Erythroblast (primary cell): ENCODE measurements at regions not wholly inside any gene's neighbourhood (a gene's known extent, or its start where the extent isn't known, plus 50 kb on each side); places are given as distances from the start of the nearest gene placed in this dataset.

Source experiments
- DNase-seq, 2 experiments: peaks; one replicate each; lab custom pipeline; 2025; lab: John Stamatoyannopoulos, UW
- GATA1 ChIP-seq: IDR thresholded peaks from 2 replicates; pipeline ENCODE4 v1.6.1; 2011; ENCODE audit warnings: low read depth, mild to moderate bottlenecking, control low read depth, low read length, moderate library complexity
- POLR2A ChIP-seq: IDR thresholded peaks from 2 replicates; pipeline ENCODE4 v1.6.1; 2011; ENCODE audit warnings: mild to moderate bottlenecking, low read length

- DNase-seq: no peak
- TF ChIP-seq POLR2A: no peak
- no peak for TF ChIP-seq GATA1
Observed at GRCh38 chr4:161189286-161190134, 974.3 kb downstream of the FSTL5 start.

DNA sequence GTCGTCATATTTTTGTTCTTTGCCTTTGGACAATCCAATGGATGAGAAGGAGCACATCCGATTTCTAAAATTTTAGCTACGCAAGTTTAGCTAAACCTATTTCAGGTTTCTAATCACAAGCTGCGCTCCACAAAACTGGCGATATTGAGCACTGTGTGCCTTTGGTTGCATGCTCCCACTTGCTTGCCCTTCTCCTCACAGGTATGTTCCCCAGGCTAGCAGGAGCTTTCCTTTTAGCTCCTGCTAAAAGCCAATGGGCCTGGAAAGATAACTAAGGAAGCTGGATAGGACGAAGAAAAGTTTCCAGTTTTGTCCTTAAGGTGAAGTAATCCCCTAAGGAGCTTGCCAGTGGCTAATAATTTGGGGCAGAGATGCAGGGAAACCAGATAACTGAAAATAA is 975.2 kb downstream of the FSTL5 start:
- TF ChIP-seq GATA1 (no peak), POLR2A (no peak)
- DNase-seq: no peak

DNA sequence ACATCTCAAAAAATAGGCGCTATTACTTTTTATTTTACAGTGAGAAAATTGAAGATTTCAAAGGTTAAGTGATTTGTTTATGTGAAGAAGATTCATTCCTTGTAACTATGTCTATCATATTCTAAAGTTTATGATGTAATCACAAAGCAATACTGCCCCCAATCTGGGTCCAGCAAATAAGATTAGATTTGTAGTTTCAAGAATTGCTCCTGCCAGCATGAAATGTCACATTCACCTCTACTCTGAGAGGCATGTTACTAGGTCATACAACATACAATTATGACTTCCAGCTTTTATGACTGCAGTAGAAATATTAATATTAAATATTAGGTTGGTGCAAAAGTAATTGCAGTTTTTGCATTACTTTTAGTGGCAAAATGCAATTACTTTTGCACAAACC is 976.2 kb downstream of the FSTL5 start:
- DNase-seq: peak in 1 of 2 experiments; percentile 1

GRCh38 chr4:161186750-161187149 is 977.0 kb downstream of the FSTL5 start:
- no peak for DNase-seq
- TF ChIP-seq GATA1: no peak
- TF ChIP-seq POLR2A: no peak

More for the DNA sequence above, 976.2 kb downstream of the FSTL5 start:
- TF ChIP-seq GATA1 (no peak), POLR2A (no peak)

DNA sequence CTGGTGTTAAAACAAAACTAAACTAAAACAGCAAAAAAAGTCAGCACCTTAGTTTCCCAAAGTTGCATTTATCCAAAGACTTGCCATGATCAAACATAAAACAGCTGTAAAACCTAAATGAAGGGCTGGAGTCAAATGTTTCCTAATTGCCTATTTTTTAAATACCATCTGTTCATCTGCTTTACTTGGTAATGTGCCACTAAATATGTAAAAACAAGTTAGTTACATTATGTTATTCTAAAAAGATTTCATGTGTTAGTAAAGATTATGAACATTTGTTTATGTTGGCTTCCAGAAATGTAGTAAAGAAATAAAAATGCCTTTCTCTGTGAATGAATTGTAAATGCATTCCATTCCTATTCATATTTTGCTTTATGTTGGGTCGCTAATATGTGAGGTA is 977.8 kb downstream of the FSTL5 start:
- no peak for DNase-seq

DNA sequence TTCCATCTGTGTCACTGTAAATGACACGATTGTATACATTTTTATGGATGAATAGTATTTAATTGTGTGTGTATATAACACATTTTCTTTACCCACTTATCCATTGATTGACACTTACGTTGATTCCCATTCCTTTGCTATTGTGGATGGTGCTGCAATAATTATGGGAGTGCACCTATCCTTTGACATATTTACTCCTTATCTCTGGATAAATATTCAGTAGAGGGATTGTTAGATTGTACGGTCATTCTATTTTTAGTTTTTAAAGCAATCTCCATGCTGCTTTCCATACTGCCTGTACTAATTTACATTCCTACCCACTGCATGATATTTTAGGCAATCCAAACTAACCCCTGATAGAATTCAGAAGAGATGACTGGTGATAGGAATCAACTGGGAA is 980.1 kb downstream of the FSTL5 start:
- TF ChIP-seq POLR2A (no peak), GATA1 (no peak)
- DNase-seq: no peak

More for the DNA sequence above, 977.8 kb downstream of the FSTL5 start:
- TF ChIP-seq GATA1 (no peak), POLR2A (no peak)

- TF ChIP-seq GATA1: no peak
- TF ChIP-seq POLR2A: no peak
- no peak for DNase-seq
Observed at GRCh38 chr4:161182913-161183312, 980.9 kb downstream of the FSTL5 start.

- TF ChIP-seq POLR2A (no peak), GATA1 (no peak)
- no peak for DNase-seq
Observed at GRCh38 chr4:161178310-161178709, 985.5 kb downstream of the FSTL5 start.

DNA sequence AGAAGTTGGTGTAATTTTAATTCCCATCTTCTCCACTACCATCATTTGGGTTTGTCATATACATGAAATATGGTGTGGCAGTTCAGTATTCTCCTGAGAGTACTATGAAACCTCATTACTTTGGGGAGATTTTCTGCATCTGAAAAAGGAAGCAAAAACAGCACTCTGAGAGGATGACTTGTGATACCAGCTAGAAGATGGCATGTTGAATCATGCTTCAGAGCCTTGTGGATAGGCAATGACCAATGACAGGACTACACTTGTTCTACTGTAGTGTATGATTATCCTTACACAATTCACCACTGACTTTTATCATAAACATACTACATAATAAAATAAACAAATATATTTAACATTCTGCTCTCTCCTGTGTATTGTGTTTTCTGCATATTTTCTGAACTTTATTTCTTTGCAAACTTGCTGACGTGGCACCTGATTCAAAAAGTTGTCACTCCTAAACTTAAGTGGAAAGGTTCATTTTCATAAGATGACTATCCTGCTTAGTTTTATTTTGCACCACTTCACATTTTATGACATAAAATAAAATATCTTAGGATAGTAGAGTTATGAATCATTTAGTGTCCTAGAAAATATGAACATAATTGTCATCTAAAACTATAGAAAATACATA is 991.3 kb downstream of the FSTL5 start:
- DNase-seq: no peak
- no peak for TF ChIP-seq POLR2A
- no peak for TF ChIP-seq GATA1

GRCh38 chr4:161167539-161167938 is 996.3 kb downstream of the FSTL5 start:
- DNase-seq: no peak
- TF ChIP-seq GATA1: no peak

- no peak for TF ChIP-seq GATA1
- TF ChIP-seq POLR2A: no peak
- DNase-seq: no peak
Observed at GRCh38 chr4:161160718-161161117, 1003.1 kb downstream of the FSTL5 start.

DNA sequence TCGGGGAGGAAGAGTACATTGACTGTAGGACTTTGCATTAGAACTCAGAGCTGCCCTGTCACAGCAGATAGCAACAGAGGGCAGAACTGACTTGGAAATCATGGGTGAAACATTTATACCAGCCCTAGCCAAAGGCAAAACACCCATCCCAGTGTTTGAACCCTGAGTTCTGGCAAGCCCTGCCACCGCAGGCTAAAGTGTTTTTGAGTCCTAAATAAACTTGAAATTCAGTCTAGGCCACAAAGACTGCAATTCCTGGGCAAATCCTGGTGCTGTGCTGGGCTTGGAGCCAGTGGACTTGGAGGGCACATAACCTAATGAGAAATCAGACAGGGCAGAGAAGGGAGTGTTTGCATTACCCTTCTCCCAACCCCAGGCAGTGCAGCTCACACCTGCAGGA is 1015.7 kb downstream of the FSTL5 start:
- DNase-seq: no peak
- TF ChIP-seq GATA1: no peak
- TF ChIP-seq POLR2A: no peak

DNA sequence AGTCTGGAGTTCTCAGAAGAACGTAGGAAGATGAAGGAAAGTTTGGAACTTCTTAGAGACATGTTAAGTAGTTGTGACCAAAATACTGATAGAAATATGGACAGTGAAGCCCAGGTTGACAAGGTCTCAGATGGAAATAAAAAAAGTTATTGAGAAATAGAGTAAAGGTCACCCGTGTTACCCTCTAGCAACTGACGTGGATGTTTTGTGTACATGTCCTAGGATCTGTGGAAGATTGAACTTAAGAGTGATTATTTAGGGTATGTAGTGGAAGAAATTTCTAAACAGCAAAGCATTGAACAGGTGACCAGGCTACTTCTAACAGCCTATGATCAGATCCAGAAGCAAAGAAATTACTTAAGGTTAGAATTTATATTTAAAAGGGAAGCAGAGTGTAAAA is 1020.4 kb downstream of the FSTL5 start:
- no peak for TF ChIP-seq GATA1
- TF ChIP-seq POLR2A: no peak
- no peak for DNase-seq

DNA sequence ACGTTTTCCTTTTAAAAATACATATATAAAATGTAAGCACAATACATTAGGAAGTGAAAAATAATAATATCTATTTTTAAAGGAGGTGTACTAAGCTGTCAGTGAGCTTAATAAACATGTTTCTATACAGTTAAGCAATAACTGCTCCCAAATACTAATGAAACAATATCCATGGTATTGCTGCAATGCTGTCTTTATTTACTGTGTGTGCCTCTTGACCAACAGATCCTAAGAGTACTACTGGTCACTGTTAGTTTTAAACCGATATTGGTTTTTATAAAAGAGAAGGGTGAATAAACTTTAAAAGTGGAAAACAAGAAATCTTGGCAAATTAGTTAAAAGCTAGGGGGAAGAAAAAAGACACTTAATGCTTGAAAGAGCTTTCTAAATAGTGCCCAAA is 1029.0 kb downstream of the FSTL5 start:
- no peak for TF ChIP-seq POLR2A
- no peak for TF ChIP-seq GATA1
- no peak for DNase-seq
